ENCODE measurements at regions not wholly inside any gene's neighbourhood (a gene's known extent, or its start where the extent isn't known, plus 50 kb on each side); places are given as distances from the start of the nearest gene placed in this dataset.

DNA sequence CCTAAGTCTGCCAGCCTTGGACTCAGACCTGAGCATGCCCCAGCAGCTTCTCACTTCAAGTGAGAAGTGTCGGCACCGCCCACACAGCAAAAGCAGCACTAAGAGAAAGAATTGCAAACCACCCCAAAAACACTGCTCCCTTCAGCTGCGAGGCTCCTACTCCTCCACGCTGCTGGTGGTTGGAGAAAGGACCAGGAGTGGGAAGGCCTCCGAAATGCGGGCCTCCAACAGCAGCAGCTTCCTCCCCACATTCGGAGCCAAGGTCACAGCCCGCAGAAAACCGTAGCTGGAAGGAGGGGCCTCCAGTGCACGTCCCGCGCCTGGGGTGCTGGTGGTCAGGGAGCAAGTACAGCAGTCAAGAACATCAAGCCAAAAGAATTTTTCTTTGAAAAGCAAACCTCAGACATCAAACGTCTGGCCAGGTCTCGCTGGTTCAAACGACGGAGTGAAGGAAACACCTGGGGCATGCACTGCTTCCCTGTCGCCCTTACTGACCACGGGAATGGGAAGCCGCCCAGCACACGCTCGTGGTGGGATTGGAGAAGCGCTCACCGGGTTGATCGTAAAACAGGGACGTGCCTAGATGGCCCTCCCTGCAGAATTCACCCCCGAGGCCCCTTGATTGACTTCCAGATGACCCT, 185.6 kb upstream of the CST7 start:
- FAIRE-seq: no peak

GRCh38 chr20:24764027-24764793, 184.9 kb upstream of the CST7 start:
- FAIRE-seq: no peak

- no peak for FAIRE-seq
Observed at GRCh38 chr20:24764794-24765202, 184.3 kb upstream of the CST7 start.

DNA sequence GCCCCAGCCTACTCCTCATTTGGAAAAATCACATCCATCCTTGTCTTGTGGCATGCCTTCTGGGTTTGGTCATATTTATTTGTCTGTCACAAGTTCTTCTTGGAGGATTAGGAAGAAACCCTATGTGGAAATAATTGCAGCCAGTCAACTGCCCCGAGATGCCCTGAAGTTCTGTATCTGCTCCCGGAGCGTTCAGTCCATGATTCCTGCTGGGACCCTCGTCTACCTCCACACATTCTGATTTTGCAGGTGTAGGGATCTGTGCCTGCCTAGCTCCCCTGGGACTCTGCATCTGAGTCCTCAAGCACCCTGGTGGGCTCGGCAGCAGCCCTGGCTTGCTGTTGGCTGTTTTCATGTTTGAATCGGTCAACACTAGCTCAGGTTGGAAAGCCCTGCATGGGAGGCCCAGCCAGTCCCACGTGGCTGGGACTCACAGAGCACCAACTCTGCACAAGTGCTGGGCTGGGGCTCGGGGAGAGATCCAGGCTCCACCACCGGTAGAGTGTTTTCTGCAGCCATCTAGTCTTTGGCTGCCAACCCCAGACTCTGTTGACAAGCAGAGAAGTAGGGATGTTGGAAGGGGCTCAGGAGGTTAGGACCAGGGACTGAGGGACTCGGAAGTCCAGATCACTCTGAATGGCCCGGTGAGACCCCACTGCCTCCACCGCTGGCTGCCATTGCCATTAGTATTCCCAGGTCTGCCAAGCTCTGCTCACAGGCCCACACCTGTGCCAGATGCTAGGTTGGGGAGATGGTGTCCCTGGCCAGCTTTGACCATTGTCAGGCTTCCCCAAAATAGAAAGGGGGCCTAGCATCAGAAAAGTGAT, 183.5 kb upstream of the CST7 start:
- FAIRE-seq: no peak

DNA sequence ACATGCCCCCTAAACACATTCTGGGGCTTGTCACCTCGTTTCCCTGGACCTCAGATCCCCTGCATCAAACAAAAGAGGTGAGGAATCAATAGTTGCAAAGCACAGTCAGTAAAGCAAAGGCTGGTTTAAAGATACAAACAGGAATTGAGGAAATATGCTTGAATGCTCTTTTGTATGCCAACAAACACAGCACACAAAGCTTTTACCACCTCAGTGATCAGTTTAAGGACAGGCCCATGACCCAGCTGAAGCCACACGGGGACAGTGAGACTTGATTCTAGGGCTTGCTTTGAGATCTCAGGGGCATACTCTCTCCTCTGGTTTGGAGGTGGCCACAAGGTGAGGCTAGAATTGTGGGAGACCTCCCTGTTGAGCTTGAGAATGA, 182.9 kb upstream of the CST7 start:
- no peak for FAIRE-seq

DNA sequence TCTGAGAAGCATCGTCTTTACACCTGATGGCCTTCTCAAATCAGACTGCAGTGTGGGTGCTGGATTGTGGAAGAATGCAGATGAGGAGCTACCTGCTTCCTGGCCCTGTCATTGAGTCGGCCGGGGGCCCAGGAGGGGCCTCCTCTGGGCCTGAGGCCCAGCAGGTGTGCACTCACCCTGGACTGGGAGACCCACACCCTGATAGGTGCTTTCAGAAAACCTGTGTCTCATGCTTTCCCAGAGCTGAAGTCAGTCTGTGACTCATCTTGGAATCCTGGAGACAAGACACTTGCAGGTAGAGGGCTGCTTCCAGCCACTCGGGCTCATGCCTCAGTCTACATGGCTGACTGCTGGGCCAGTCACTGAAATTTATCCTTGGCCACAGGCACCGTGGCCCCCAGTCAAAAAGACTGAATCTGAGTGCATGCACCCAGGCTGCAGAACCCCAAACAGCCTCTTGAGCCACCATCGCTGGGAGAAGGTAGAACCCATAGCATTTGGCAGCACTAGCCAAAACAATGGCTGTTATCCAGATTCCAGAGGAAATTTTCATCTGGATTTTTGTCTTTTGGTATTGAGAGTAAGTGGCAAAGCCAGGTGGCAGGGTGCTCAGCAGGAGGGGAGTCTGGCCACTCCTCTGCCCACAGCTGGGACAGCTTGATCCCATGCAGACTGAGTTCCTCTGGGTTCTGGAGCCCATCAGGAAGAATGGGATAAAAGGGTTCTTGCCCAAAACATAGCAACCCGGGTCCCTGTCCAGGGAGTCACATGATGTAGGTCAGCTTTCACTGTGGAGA, 182.0 kb upstream of the CST7 start:
- no peak for FAIRE-seq

DNA sequence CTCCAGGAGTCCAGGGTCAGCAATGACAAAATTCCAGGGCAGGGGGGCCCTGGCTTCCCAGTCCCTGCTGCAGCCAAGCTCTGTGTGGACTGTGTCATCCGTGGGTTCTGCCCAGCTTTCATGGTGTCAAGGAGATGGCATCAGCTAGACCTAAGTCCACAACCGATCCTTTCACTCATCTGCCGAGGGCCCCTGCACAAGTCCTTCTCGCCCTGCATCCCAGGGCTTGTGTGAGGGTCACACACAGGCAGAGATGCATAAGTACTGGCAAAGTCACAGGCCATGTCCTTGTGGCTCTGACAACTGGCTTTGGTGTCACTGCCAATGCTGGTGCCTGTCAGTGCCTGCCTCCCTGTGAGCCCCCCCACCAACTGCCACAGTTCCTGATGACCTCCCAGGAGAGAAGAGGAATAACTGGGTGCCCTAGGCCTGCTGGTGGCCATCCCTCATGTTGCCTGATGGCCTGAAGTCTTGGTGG, 181.4 kb upstream of the CST7 start:
- no peak for FAIRE-seq

DNA sequence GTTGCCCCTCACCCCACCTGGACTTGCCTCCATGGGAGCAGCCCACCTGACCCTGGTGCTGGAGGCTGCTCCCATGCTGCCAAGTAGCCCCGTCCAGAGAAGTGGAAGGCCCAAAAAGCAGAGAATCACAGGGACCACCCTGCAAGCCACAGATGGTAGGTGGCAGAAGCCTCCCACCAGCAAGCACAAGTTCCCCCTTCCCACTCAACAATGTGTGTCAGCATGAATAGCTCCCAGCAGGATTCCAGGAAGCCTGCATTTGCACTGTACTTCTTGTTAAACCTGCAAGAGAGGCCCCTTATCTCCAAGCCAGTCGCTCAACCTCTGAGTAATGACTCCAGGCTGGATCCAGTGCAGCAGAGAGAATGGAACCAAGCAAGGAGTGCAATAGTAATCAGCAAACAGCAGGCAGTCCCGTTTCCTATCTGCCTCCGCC, 180.8 kb upstream of the CST7 start:
- FAIRE-seq: no peak

- no peak for FAIRE-seq
Observed at GRCh38 chr20:24768713-24769601, 180.1 kb upstream of the CST7 start.

GRCh38 chr20:24769878-24770627, 179.0 kb upstream of the CST7 start:
- FAIRE-seq: no peak

DNA sequence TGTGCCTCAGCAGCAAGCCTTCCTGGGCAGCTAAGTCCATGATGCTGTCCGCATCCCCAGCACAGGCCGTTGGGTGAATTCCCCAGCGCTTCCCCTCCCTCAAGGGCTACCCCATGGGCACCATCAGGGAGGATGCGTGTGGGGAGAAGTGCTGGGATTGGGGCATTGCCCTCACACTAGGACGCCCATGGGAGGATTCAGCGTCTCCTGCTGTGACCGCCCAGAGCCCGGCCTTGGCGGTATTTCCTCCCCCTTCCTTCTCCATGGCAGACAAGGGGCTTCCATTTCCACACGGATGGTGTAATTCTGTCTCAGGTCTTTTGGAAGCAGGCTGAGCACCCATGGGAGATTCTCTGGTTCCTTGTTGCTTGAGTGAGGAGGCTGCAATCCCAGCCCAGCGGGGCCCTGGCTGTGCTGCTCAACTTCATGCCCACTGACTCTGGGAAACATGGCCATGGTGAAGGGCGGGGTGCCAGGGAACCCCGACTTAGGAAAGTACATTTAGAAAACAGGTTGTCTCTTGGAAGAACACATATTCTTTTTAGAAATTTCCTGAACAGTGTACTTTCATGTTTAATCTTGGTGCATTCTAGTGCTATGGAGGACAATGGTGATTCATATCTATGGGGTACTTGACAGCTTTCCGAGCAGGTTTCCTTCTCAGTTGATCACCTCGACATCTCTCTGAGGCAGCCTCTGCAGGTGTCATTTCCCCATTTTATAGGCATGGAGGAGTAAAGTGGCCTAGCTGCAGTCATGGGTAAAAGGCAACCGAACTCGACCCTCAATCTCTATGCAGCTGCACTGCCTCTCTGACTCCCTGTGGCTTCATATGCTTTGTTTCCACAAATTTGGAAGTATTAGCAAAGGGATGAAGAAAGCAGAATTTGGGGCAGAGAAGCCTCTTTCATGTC, 178.2 kb upstream of the CST7 start:
- FAIRE-seq: no peak

GRCh38 chr20:24771542-24772061, 177.5 kb upstream of the CST7 start:
- no peak for FAIRE-seq

GRCh38 chr20:24772667-24773066, 176.4 kb upstream of the CST7 start:
- FAIRE-seq: no peak

DNA sequence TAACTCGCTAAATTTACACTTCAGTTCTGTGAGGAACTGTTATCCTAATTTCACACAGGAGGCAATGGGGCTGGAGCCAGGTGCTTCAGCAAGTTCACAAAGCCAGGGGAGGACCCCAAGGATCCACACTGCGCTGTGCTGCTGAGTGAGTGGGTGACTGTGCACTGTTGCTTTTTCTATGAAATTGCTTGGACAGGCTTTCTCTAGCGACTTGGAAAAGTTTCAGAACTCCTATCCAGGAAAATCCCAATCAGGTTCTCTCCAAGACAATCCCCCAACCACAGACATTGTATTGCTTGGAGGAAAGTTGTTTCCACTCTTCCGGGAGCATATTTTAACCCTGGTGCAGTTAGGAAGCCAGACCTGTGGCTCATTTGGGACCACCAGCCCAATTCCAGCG, 175.9 kb upstream of the CST7 start:
- no peak for FAIRE-seq

DNA sequence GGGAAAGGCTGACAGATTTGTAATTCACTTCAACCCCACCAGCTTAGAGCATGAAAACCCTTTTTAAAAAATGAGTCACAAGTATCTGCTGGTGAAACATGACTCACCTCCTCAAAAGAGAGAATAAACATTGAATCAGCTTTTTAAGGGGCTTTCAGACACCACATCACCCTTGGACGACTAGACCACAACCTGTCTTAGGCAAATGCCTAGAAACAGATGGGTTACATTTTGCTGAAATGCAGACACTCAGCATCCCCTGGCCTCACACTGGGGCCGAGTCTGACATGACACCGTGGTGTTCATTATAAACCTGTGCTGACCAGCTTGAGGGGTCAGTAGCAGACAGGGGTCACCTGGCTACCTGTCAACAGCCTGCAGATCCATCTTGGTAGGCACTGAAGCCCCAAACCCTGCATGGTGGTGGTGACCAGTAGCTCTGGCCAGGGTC, 175.3 kb upstream of the CST7 start:
- no peak for FAIRE-seq

GRCh38 chr20:24775966-24776365, 173.1 kb upstream of the CST7 start:
- no peak for FAIRE-seq

DNA sequence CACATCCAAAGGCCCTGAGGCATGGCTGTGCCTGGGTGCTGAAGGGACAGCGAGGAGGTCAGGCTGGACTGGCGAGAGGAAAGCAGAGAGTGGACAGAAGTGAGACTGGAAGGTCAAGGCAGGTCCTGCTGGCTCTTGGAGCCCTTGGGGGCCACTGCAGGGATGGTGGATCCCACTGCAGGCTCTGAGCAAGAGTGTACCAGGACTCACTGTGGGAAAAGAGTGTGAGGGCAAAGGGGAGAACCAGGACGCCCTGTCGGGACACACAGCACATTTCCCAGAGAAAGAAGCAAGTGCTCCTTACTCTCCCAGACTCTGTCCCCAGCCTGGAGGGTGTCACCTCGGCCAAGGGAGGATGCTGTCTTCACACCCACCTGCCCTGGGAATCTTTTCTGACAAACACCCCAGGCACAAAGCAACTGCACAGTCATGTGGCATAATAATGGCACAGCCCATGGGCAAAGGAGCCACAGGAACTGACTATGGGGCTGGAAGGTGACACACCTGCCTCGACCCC, 172.3 kb upstream of the CST7 start:
- FAIRE-seq: no peak

DNA sequence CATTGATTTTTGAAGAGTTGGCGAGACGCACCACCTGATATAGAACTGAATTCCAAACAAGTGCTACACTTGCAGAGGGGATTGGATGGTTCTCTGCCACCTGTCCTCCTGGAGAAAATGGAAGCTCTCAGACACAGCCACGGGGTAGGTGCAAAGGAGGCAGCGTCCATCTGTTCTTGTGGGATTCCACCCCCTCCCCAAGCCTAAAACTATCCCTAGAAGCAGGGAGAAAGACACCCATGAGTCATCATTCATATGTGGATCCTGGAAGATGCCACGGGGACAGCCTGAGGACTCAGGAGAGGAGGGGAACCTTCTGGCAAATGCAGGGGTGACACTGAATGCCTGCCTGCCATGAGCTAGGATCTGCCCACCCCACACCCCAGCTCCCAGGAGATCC, 171.3 kb upstream of the CST7 start:
- no peak for FAIRE-seq

- FAIRE-seq: no peak
Observed at GRCh38 chr20:24778585-24779031, 170.5 kb upstream of the CST7 start.

Measured in endometrium (tissue), 2 donors.